NOMO-1 (cell line): ENCODE measurements at regions not wholly inside any gene's neighbourhood (a gene's known extent, or its start where the extent isn't known, plus 50 kb on each side); places are given as distances from the start of the nearest gene placed in this dataset.
"Not testable (repeated sequence)": the region's sequence is repeated elsewhere in the genome, so short reads cannot be mapped to it uniquely, and the experiment has no call there.

Experiments used
- DNase-seq, 2 experiments: peaks; one replicate each; lab custom pipeline; 2025; ENCODE audit not compliant: unreplicated experiment in 2 of 2; lab: John Stamatoyannopoulos, UW

DNA sequence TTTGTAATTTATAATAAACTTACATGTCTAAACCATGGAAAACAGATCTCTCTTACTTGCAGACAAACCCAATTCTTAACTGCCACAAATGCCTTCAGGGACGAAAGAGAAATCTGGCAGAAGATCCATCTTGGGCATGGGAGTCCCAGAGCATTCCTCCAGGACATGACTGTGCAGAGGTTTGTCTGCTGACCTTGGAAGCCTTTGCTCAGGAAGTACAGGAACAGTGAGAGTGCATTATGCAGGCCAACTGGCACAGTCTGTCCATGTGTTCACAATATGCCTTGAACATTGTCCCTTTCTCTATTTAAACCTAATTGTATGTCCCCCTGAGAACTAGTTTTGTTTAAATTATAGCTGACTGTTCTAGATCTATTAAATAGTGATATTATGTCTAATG, 467.1 kb downstream of the ATP23 start:
- DNase-seq = no peak

DNA sequence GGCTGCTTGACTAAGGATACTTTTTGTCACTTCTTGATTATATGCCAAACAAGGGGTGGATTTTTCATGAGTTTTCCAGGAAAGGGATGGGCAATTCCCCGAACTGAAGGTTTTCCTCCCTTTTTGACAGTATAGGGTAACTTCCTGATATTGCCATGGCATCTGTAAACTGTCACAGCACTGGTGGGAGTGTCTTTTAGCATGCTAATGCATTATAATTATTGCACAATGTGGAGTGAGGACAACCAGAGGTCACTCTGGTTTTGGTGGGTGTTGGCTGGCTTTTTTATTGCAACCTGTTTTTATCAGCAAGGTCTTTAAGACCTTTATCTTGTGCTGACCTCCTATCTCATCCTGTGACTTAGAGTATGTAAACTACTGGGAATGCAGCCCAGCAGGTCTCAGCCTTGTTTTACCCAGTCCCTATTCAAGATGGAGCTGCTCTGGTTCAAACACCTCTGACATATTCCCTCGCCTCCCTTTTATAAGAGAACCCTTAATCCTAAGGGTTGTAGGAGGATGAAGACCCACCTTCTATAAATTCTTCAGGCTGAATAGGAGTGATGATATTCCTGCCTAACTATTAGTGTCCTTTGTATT, 471.2 kb downstream of the ATP23 start:
- no peak for DNase-seq

DNA sequence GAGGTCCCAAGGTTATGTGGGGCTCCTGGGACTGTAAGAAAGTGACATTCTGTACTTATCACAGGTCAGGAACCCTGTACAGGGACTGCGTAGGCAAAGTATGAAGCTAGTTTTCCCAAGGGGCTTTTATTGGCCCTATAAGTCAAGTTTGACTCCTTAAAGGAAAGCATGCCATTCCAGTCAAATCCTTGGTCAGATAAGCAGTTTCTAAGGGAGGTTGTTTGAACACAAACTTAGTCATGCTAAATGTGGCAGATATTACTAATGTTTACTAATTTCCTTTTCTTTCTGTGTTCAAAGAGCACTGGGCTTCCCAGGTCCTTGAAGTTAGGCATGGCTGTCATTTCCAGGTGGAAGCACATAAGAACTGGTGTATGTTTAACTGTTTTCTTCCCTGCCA, 472.4 kb downstream of the ATP23 start:
- no peak for DNase-seq

DNA sequence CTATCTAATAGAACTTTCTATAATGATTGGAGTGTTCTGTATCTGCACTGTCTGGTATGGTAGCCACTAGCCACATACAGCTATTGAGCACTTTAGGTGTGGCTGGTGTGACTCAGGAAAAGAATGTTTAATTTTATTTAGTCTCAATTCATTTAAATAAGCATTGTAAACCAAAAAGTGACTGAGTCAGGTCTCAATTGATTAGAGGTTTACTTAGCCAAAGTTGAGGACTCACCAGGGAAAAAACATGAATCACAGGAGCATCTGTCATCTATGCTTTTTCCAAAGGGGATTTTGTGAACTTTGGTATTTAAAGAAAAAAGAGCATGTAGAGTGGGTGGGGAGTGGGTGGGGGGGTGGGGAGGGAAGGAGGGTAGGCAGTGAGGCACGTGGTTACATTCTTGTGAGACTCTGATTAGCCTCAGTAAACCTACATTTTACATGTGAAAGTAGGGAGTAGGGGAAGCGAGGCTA, 473.1 kb downstream of the ATP23 start:
- no peak for DNase-seq

- DNase-seq = no peak
Observed at GRCh38 chr12:58415716-58416115, 474.3 kb downstream of the ATP23 start.

DNA sequence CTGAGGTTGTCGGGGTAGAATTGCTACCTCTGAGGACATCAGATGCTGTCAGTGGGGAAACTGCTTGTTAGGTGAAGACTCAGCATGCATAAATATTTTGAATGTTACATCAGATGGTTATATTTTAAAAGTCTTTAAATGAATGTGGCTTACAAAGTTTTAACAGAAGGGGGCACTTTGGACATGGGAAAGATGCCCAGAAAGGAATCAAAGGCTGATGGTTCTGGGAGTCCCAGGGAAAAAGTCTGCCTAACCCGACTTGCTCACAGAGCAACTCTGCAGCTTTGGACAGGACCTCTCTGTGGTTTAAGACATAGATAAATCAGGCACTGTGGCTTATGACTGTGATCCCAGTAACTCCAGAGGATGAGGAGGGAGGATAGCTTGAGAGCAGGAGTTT, 474.9 kb downstream of the ATP23 start:
- DNase-seq = no peak

DNA sequence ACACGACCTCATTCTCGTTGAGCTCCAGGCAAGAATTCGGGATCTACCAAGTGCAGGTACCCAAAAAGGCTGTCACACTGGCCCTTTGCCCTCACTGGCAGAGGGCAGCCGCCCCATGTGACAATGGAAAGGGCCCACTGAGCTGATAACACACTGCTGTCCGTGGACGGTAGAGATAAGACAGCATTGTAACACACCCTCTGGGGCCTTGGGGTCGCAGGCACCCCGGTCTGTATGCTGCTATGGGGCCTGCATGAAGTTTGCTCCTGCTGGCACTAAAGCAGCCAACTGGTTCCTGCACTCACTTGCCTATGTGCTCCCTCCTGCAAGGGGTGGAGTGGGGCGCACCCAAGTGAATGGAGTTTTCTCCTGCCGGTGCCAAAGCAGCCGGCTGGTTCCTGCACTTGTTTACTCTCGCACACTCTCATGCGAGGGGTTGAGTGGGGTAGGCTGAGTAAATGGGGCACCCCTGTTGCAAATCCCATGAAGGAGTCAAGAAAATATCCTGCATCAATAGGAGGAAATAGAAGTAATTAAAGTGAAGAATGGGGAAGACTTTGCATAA, 477.9 kb downstream of the ATP23 start:
- no peak for DNase-seq

- no peak for DNase-seq
Observed at GRCh38 chr12:58419905-58420304, 478.5 kb downstream of the ATP23 start.

DNA sequence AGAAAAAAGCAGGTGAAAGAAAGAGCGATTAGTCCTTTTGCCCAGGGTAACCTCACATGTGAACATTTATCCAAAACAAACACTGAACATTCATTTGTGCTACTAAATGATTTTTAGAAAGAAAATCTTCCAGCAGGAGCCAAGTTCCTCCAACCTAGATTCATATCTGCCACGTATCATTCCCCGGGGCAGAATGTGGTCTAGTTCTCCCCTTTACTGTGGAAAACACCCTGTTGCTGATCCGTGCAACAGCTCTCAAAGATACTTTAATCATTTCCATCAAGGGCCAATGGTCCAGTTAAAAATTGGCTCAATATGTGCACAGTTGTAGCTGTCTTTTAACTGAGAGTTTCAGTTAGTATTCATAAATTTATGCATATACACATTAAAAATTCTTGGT, 479.1 kb downstream of the ATP23 start:
- DNase-seq = no peak

DNA sequence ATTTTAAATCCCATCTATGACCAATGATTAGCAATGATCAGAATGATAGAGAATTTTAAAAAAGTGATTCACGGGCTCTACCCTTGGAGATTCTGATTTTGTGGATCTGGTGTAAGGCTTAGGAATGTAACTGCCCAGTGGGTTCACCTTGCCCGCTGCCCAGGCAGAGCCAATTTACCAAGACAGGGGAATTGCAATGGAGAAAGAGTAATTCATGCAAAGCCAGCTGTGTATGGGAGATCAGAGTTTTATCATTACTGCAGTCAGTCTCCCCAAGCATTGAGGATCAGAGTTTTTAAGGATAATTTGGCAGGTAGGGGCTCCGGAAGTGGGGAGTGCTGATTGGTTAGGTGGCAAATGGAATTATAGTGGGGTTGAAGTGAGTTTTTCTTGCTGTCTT, 480.6 kb downstream of the ATP23 start:
- no peak for DNase-seq

- DNase-seq = no peak
Observed at GRCh38 chr12:58424735-58425392, 483.5 kb downstream of the ATP23 start.

- DNase-seq = no peak
Observed at GRCh38 chr12:58425481-58426392, 484.4 kb downstream of the ATP23 start.

DNA sequence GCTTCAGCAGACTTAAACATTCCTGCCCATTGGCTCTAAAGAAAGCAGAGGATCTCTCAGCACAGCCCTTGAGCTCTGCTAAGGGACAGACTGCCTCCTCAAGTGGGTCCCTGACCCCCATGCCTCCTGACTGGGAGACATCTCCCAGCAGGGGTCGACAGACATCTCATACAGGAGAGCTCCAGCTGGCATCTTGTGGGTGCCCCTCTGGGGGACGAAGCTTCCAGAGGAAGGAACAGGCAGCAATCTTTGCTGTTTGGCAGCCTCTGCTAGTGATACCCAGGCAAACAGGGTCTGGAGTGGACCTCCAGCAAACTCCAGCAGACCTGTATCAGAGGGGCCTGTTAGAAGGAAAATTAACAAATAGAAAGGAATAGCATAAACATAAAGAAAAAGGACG, 485.1 kb downstream of the ATP23 start:
- DNase-seq = not testable (repeated sequence)

- DNase-seq = no peak
Observed at GRCh38 chr12:58433959-58434358, 486.3 kb downstream of the LRIG3 start.

- no peak for DNase-seq
Observed at GRCh38 chr12:58434726-58435125, 485.6 kb downstream of the LRIG3 start.

- no peak for DNase-seq
Observed at GRCh38 chr12:58435647-58436046, 484.7 kb downstream of the LRIG3 start.

GRCh38 chr12:58441483-58441882, 478.8 kb downstream of the LRIG3 start:
- no peak for DNase-seq

GRCh38 chr12:58443273-58443980, 476.9 kb downstream of the LRIG3 start:
- DNase-seq = no peak

- DNase-seq = no peak
Observed at GRCh38 chr12:58443981-58444371, 476.3 kb downstream of the LRIG3 start.

DNA sequence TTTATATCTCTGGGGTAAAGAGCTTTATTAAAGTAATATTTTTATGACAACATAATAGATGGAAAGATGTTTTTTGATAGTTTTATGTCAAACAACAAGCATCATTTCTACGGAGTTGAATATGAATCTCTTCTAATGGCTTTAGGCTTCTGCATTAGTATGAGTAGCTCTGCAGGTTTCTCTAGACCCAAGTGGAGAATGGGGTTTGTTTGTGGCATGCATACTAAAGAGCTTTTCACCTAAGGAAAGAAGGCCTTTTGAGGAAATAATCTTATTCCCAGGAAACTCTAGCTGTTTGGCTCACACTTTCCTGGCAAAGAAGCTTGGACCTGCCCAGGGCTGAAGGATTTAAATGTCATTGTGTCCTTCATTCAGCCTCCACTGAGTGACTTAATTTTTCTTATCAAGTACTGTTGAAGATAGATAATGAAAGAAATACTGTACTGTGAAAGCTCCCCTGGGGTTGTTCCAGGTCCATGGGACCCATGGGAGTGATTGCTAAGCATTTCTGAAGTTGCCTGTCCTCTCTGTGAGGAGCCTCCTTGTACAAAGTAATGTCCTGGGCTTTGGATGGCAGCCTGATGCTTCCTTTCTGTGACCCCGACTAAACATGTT, 469.3 kb downstream of the LRIG3 start:
- DNase-seq = no peak
